Caki2 (cell line): ENCODE measurements at regions not wholly inside any gene's neighbourhood (a gene's known extent, or its start where the extent isn't known, plus 50 kb on each side); places are given as distances from the start of the nearest gene placed in this dataset.

Source experiments
- DNase-seq: peaks from one replicate; pipeline ENCODE4 v3.0.0-alpha.2; 2015; ENCODE audit warnings: low read depth
- in situ Hi-C: cut with HindIII; loops from 2 replicates; pipeline ENCODE4 v1.10.0; 2016; ENCODE audit warnings: low sequenced_read_pairs, low pct_unique_long_range_greater_than_20kb, mixed read lengths

GRCh38 chr10:2262333-2262732 is 525.0 kb upstream of the ADARB2 start:
- in situ Hi-C loops, result no loop called here
- DNase-seq, result no peak

- in situ Hi-C loops, result no loop called here
- DNase-seq, result no peak
These were observed 518.9 kb upstream of the ADARB2 start for GRCh38 chr10:2256241-2256640.

GRCh38 chr10:2252096-2252495 is 514.8 kb upstream of the ADARB2 start:
- in situ Hi-C loops, result no loop called here
- no peak for DNase-seq

GRCh38 chr10:2251631-2252030 is 514.3 kb upstream of the ADARB2 start:
- no peak for DNase-seq
- in situ Hi-C loops, result no loop called here

- in situ Hi-C loops, result no loop called here
- no peak for DNase-seq
These were observed 509.4 kb upstream of the ADARB2 start for GRCh38 chr10:2246747-2247146.

GRCh38 chr10:2245580-2245979 is 508.3 kb upstream of the ADARB2 start:
- no peak for DNase-seq
- in situ Hi-C loops, result no loop called here

GRCh38 chr10:2244471-2244870 is 507.1 kb upstream of the ADARB2 start:
- in situ Hi-C loops, result no loop called here
- no peak for DNase-seq

GRCh38 chr10:2236876-2237275 is 499.6 kb upstream of the ADARB2 start:
- no peak for DNase-seq
- in situ Hi-C loops, result no loop called here

- in situ Hi-C loops, result no loop called here
These were observed 495.2 kb upstream of the ADARB2 start for GRCh38 chr10:2232479-2232878.

GRCh38 chr10:2230478-2230877 is 493.2 kb upstream of the ADARB2 start:
- in situ Hi-C loops, result no loop called here
- DNase-seq, result no peak

More at GRCh38 chr10:2232479-2232878, 495.2 kb upstream of the ADARB2 start:
- DNase-seq, result no peak

GRCh38 chr10:2228320-2228901 is 491.1 kb upstream of the ADARB2 start:
- in situ Hi-C loops, result no loop called here
- no peak for DNase-seq

GRCh38 chr10:2225609-2226008 is 488.3 kb upstream of the ADARB2 start:
- in situ Hi-C loops, result no loop called here
- no peak for DNase-seq

GRCh38 chr10:2223548-2224320 is 486.4 kb upstream of the ADARB2 start:
- no peak for DNase-seq
- in situ Hi-C loops, result no loop called here

GRCh38 chr10:2222631-2223030 is 485.3 kb upstream of the ADARB2 start:
- no peak for DNase-seq
- in situ Hi-C loops, result no loop called here

- in situ Hi-C loops, result no loop called here
These were observed 477.5 kb upstream of the ADARB2 start for GRCh38 chr10:2214805-2215204.

GRCh38 chr10:2214092-2214491 is 476.8 kb upstream of the ADARB2 start:
- DNase-seq, result no peak
- in situ Hi-C loops, result no loop called here

More at GRCh38 chr10:2214805-2215204, 477.5 kb upstream of the ADARB2 start:
- no peak for DNase-seq

- DNase-seq, result no peak
- in situ Hi-C loops, result no loop called here
These were observed 475.0 kb upstream of the ADARB2 start for GRCh38 chr10:2212244-2212834.

GRCh38 chr10:2210088-2210487 is 472.8 kb upstream of the ADARB2 start:
- no peak for DNase-seq

GRCh38 chr10:2208106-2208505 is 470.8 kb upstream of the ADARB2 start:
- in situ Hi-C loops, result no loop called here
- no peak for DNase-seq

More at GRCh38 chr10:2210088-2210487, 472.8 kb upstream of the ADARB2 start:
- in situ Hi-C loops, result no loop called here
